CD14-positive monocyte (primary cell): ENCODE measurements at regions not wholly inside any gene's neighbourhood (a gene's known extent, or its start where the extent isn't known, plus 50 kb on each side); places are given as distances from the start of the nearest gene placed in this dataset.

Source experiments
- DNase-seq, 3 donors: peaks; one replicate each; pipeline ENCODE4 v3.0.0-alpha.2; 2011 to 2022
- H2AFZ ChIP-seq: 2 replicates; pipeline ENCODE4 v1.6.0; 2012; ENCODE audit warnings: mild to moderate bottlenecking, low read depth, low read length, inconsistent platforms; ENCODE audit not compliant: insufficient read depth, poor library complexity, severe bottlenecking
- H3K27ac ChIP-seq, 2 donors: 1 replicate in 1 of 2; 2 replicates in 1 of 2; pipeline ENCODE4 v1.5.1; 2012 to 2013; ENCODE audit warnings: low read length in 2 of 2, control low read depth in 1 of 2, inconsistent platforms in 1 of 2, low read depth in 1 of 2, mild to moderate bottlenecking in 1 of 2
- H3K27me3 ChIP-seq, 2 donors: one replicate each; pipeline versions ENCODE4 v1.6.0 to v1.6.1; 2011 to 2013; ENCODE audit warnings: low read length in 2 of 2; ENCODE audit not compliant: control insufficient read depth in 2 of 2, insufficient read depth in 2 of 2
- H3K36me3 ChIP-seq, 2 donors: replicated peaks in 1 of 2; 1 replicate in 1 of 2; 2 replicates in 1 of 2; pipeline versions ENCODE4 v1.5.1 to v1.6.1; 2012 to 2013; ENCODE audit warnings: low read length in 2 of 2, control low read depth in 1 of 2, inconsistent platforms in 1 of 2, mild to moderate bottlenecking in 1 of 2; ENCODE audit not compliant: insufficient read depth in 2 of 2, control insufficient read depth in 1 of 2
- H3K4me1 ChIP-seq, 2 donors: 1 replicate in 1 of 2; 2 replicates in 1 of 2; pipeline versions ENCODE4 v1.5.1 to v1.6.1; 2012 to 2013; ENCODE audit warnings: low read length in 2 of 2, control low read depth in 1 of 2, inconsistent platforms in 1 of 2, mild to moderate bottlenecking in 1 of 2, moderate library complexity in 1 of 2; ENCODE audit not compliant: insufficient read depth in 2 of 2, control insufficient read depth in 1 of 2
- H3K4me2 ChIP-seq: replicated peaks from 2 replicates; pipeline ENCODE3; 2012; ENCODE audit warnings: low read length, moderate library complexity, mild to moderate bottlenecking; ENCODE audit not compliant: poor library complexity, severe bottlenecking; ENCODE audit errors: extremely low read depth
- H3K4me3 ChIP-seq, 3 experiments: fragments of 200-600 bp in 1 of 3; sonication (generic) in 1 of 3; replicated peaks in 1 of 3; 1 replicate in 2 of 3; 2 replicates in 1 of 3; pipeline ENCODE4 v1.5.1; 2011 to 2013; ENCODE audit warnings: low read length in 3 of 3, mild to moderate bottlenecking in 3 of 3, control low read depth in 2 of 3, low read depth in 2 of 3, inconsistent platforms in 1 of 3, moderate library complexity in 1 of 3
- H3K79me2 ChIP-seq: 2 replicates; pipeline ENCODE4 v1.6.0; 2012; ENCODE audit warnings: mild to moderate bottlenecking, control low read depth, inconsistent platforms, low read length, moderate library complexity; ENCODE audit not compliant: insufficient read depth
- H3K9ac ChIP-seq: 2 replicates; pipeline ENCODE4 v1.6.0; 2017; ENCODE audit warnings: low read length, mild to moderate bottlenecking; ENCODE audit not compliant: insufficient read depth, poor library complexity, severe bottlenecking
- H3K9me3 ChIP-seq, 2 donors: replicated peaks in 1 of 2; 1 replicate in 1 of 2; 2 replicates in 1 of 2; pipeline versions ENCODE4 v1.5.1 to v1.6.1; 2012 to 2013; ENCODE audit warnings: low read length in 2 of 2, control low read depth in 1 of 2; ENCODE audit not compliant: control insufficient read depth in 1 of 2, insufficient read depth in 1 of 2
- H4K20me1 ChIP-seq: 2 replicates; pipeline ENCODE4 v1.6.0; 2012; ENCODE audit warnings: mild to moderate bottlenecking, low read length, control low read depth, moderate library complexity; ENCODE audit not compliant: insufficient read depth
- H3K27ac Mint-ChIP-seq, 7 donors: one replicate each; pipeline ENCODE4 v1.8.0; 2020; ENCODE audit warnings: mild to moderate bottlenecking in 7 of 7, mixed read lengths in 7 of 7, moderate library complexity in 6 of 7, inconsistent platforms in 2 of 7
- H3K27me3 Mint-ChIP-seq, 3 donors: one replicate each; pipeline ENCODE4 v1.8.0; 2021 to 2022; ENCODE audit warnings: low read depth in 3 of 3, mild to moderate bottlenecking in 3 of 3, mixed read lengths in 3 of 3, moderate library complexity in 3 of 3, inconsistent platforms in 1 of 3
- H3K36me3 Mint-ChIP-seq, 2 donors: one replicate each; pipeline ENCODE4 v1.8.0; 2020; ENCODE audit warnings: mixed read lengths in 2 of 2, inconsistent platforms in 1 of 2, mild to moderate bottlenecking in 1 of 2
- H3K4me1 Mint-ChIP-seq: one replicate; pipeline ENCODE4 v1.8.0; 2020; ENCODE audit warnings: mild to moderate bottlenecking, mixed read lengths
- H3K4me3 Mint-ChIP-seq, 2 donors: one replicate each; pipeline ENCODE4 v1.8.0; 2020; ENCODE audit warnings: mild to moderate bottlenecking in 2 of 2, mixed read lengths in 2 of 2, moderate library complexity in 1 of 2
- H3K9me3 Mint-ChIP-seq, 7 donors: one replicate each; pipeline ENCODE4 v1.8.0; 2020 to 2022; ENCODE audit warnings: mixed read lengths in 7 of 7, mild to moderate bottlenecking in 6 of 7, moderate library complexity in 6 of 7, inconsistent platforms in 2 of 7
- CTCF ChIP-seq: fragments of 200-600 bp; IDR thresholded peaks from one replicate; pipeline ENCODE4 v1.8.0; 2022; ENCODE audit warnings: antibody characterized with exemption, mild to moderate bottlenecking
- WGBS: methylation state at CpG from one replicate; pipeline ENCODE4 v1.1.5; 2013; ENCODE audit warnings: missing lambda C conversion rate; ENCODE audit not compliant: insufficient coverage; 5-methylcytosine and 5-hydroxymethylcytosine counted together
- intact Hi-C, 2 donors: fragments of 100-400 bp; cut with micrococcal nuclease; formaldehyde crosslinking; loops; one replicate each; pipeline versions ENCODE4 v1.15.0 to v1.15.1; 2023

GRCh38 chr3:18069568-18069967 is 327.1 kb upstream of the TBC1D5 start:
- no peak overlapping the region for H3K4me2 ChIP-seq
- WGBS = no CpG with 5 or more reads among the region's 1 CpG
- H3K4me1 ChIP-seq = no peaks in the 10 kb centered on the region
- H3K79me2 ChIP-seq = no peaks in the 10 kb centered on the region
- Mint-ChIP-seq H3K36me3 (no peaks in the 10 kb centered on the region), H3K27ac (no peak overlapping the region), H3K27me3 (no peaks in the 10 kb centered on the region), H3K4me1 (no peaks in the 10 kb centered on the region), H3K9me3 (peaks cover 0 to 4% (median 0%) of the 10 kb centered on the region in 7 donors), H3K4me3 (no peak overlapping the region)
- intact Hi-C loops = no loop called here
- H3K4me3 ChIP-seq = no peak overlapping the region
- no peak for TF ChIP-seq CTCF
- no peaks in the 10 kb centered on the region for H3K36me3 ChIP-seq
- H4K20me1 ChIP-seq = no peaks in the 10 kb centered on the region
- H2AFZ ChIP-seq = no peak overlapping the region
- no peaks in the 10 kb centered on the region for H3K9me3 ChIP-seq
- H3K9ac ChIP-seq = no peak overlapping the region
- H3K27me3 ChIP-seq = no peaks in the 10 kb centered on the region
- DNase-seq = no peak
- no peak overlapping the region for H3K27ac ChIP-seq

GRCh38 chr3:18066899-18067582 is 324.6 kb upstream of the TBC1D5 start:
- no peak overlapping the region for H3K4me2 ChIP-seq
- intact Hi-C loops = no loop called here
- no peaks in the 10 kb centered on the region for H3K4me1 ChIP-seq
- no peaks in the 10 kb centered on the region for H3K79me2 ChIP-seq
- Mint-ChIP-seq H3K36me3 (no peaks in the 10 kb centered on the region), H3K9me3 (peaks cover 0 to 9% (median 2%) of the 10 kb centered on the region in 7 donors), H3K4me3 (no peak overlapping the region), H3K27me3 (peaks cover 0 to 2% (median 0%) of the 10 kb centered on the region in 3 donors), H3K27ac (no peak overlapping the region), H3K4me1 (no peaks in the 10 kb centered on the region)
- H3K9ac ChIP-seq = no peak overlapping the region
- H3K4me3 ChIP-seq = no peak overlapping the region
- no peaks in the 10 kb centered on the region for H3K27me3 ChIP-seq
- H3K36me3 ChIP-seq = no peaks in the 10 kb centered on the region
- WGBS = no CpG with 5 or more reads among the region's 3 CpGs
- H3K9me3 ChIP-seq = no peaks in the 10 kb centered on the region
- no peak for TF ChIP-seq CTCF
- no peak for DNase-seq
- H4K20me1 ChIP-seq = no peaks in the 10 kb centered on the region
- no peak overlapping the region for H2AFZ ChIP-seq
- H3K27ac ChIP-seq = no peak overlapping the region
